CD4-positive, alpha-beta T cell treated with Interleukin-4 for 1 hour (primary cell): ENCODE measurements at regions not wholly inside any gene's neighbourhood (a gene's known extent, or its start where the extent isn't known, plus 50 kb on each side); places are given as distances from the start of the nearest gene placed in this dataset.

Source experiments
- DNase-seq, 2 donors: peaks; one replicate each; pipeline ENCODE4 v3.0.0-alpha.2; 2020 to 2022

- no peak for DNase-seq
Measured at GRCh38 chr4:126820631-126821030, 812.1 kb upstream of the INTU start.

GRCh38 chr4:126821152-126821551 is 811.6 kb upstream of the INTU start:
- DNase-seq: no peak

GRCh38 chr4:126825083-126825482 is 807.7 kb upstream of the INTU start:
- no peak for DNase-seq

- DNase-seq: no peak
Measured at GRCh38 chr4:126827669-126828068, 805.1 kb upstream of the INTU start.

- no peak for DNase-seq
Measured at GRCh38 chr4:126834854-126835253, 797.9 kb upstream of the INTU start.

- no peak for DNase-seq
Measured at GRCh38 chr4:126838941-126839679, 793.6 kb upstream of the INTU start.

GRCh38 chr4:126843492-126844067 is 789.2 kb upstream of the INTU start:
- no peak for DNase-seq

GRCh38 chr4:126850286-126850685 is 782.5 kb upstream of the INTU start:
- no peak for DNase-seq

- DNase-seq: no peak
Measured at GRCh38 chr4:126851391-126851790, 781.4 kb upstream of the INTU start.

GRCh38 chr4:126853715-126854114 is 779.0 kb upstream of the INTU start:
- DNase-seq: no peak

GRCh38 chr4:126856906-126857305 is 775.9 kb upstream of the INTU start:
- DNase-seq: no peak

GRCh38 chr4:126859314-126859713 is 773.4 kb upstream of the INTU start:
- DNase-seq: no peak

- DNase-seq: no peak
Measured at GRCh38 chr4:126859872-126860271, 772.9 kb upstream of the INTU start.

GRCh38 chr4:126860308-126860707 is 772.4 kb upstream of the INTU start:
- DNase-seq: no peak

GRCh38 chr4:126869967-126870366 is 762.8 kb upstream of the INTU start:
- DNase-seq: no peak

GRCh38 chr4:126871810-126872209 is 760.9 kb upstream of the INTU start:
- DNase-seq: no peak

- DNase-seq: no peak
Measured at GRCh38 chr4:126874533-126874932, 758.2 kb upstream of the INTU start.

- DNase-seq: no peak
Measured at GRCh38 chr4:126888968-126889367, 743.8 kb upstream of the INTU start.

- DNase-seq: no peak
Measured at GRCh38 chr4:126890383-126890782, 742.4 kb upstream of the INTU start.

- DNase-seq: no peak
Measured at GRCh38 chr4:126890994-126891393, 741.8 kb upstream of the INTU start.

- DNase-seq: no peak
Measured at GRCh38 chr4:126894963-126895362, 737.8 kb upstream of the INTU start.

GRCh38 chr4:126895988-126896570 is 736.7 kb upstream of the INTU start:
- DNase-seq: no peak

- no peak for DNase-seq
Measured at GRCh38 chr4:126897038-126897437, 735.7 kb upstream of the INTU start.

GRCh38 chr4:126898815-126899214 is 733.9 kb upstream of the INTU start:
- no peak for DNase-seq
